Stimulated activated CD4-positive, alpha-beta T cell treated with anti-CD3 and anti-CD28 coated beads, Interleukin-12 subunit alpha, Interleukin-12 subunit beta, amount 100 ng/mL, for 24 hours (primary cell): ENCODE measurements at regions not wholly inside any gene's neighbourhood (a gene's known extent, or its start where the extent isn't known, plus 50 kb on each side); places are given as distances from the start of the nearest gene placed in this dataset.

ENCODE experiments used
- DNase-seq, 2 experiments: peaks; one replicate each; pipeline ENCODE4 v3.0.0-alpha.2; 2020; ENCODE audit warnings: low read depth in 2 of 2

- DNase-seq = no peak
Observed at GRCh38 chr4:188197566-188197965, 58.3 kb downstream of the TRIML1 start.

- DNase-seq = no peak
Observed at GRCh38 chr4:188198982-188199792, 59.9 kb downstream of the TRIML1 start.

GRCh38 chr4:188201851-188202250, 62.6 kb downstream of the TRIML1 start:
- no peak for DNase-seq

- no peak for DNase-seq
Observed at GRCh38 chr4:188206783-188207182, 67.5 kb downstream of the TRIML1 start.

GRCh38 chr4:188214861-188215260, 75.6 kb downstream of the TRIML1 start:
- DNase-seq = no peak

GRCh38 chr4:188218392-188218791, 79.2 kb downstream of the TRIML1 start:
- no peak for DNase-seq

GRCh38 chr4:188220006-188220405, 80.8 kb downstream of the TRIML1 start:
- DNase-seq = no peak

GRCh38 chr4:188221090-188221489, 81.8 kb downstream of the TRIML1 start:
- no peak for DNase-seq

GRCh38 chr4:188228279-188228678, 89.0 kb downstream of the TRIML1 start:
- DNase-seq = no peak

- no peak for DNase-seq
Observed at GRCh38 chr4:188232428-188232827, 93.2 kb downstream of the TRIML1 start.

- no peak for DNase-seq
Observed at GRCh38 chr4:188242041-188242440, 102.8 kb downstream of the TRIML1 start.

GRCh38 chr4:188245651-188246050, 106.4 kb downstream of the TRIML1 start:
- DNase-seq = no peak

GRCh38 chr4:188246488-188246887, 107.2 kb downstream of the TRIML1 start:
- no peak for DNase-seq

GRCh38 chr4:188254211-188254610, 115.0 kb downstream of the TRIML1 start:
- no peak for DNase-seq

GRCh38 chr4:188262464-188262863, 123.2 kb downstream of the TRIML1 start:
- no peak for DNase-seq

GRCh38 chr4:188263321-188263720, 124.1 kb downstream of the TRIML1 start:
- no peak for DNase-seq

GRCh38 chr4:188266386-188266785, 127.1 kb downstream of the TRIML1 start:
- DNase-seq = no peak

- no peak for DNase-seq
Observed at GRCh38 chr4:188268131-188268908, 129.1 kb downstream of the TRIML1 start.

- DNase-seq = no peak
Observed at GRCh38 chr4:188270273-188271069, 131.2 kb downstream of the TRIML1 start.

GRCh38 chr4:188275686-188276085, 136.4 kb downstream of the TRIML1 start:
- DNase-seq = no peak

- DNase-seq = no peak
Observed at GRCh38 chr4:188279184-188279583, 139.9 kb downstream of the TRIML1 start.
